ENCODE measurements at regions not wholly inside any gene's neighbourhood (a gene's known extent, or its start where the extent isn't known, plus 50 kb on each side); places are given as distances from the start of the nearest gene placed in this dataset.

DNA sequence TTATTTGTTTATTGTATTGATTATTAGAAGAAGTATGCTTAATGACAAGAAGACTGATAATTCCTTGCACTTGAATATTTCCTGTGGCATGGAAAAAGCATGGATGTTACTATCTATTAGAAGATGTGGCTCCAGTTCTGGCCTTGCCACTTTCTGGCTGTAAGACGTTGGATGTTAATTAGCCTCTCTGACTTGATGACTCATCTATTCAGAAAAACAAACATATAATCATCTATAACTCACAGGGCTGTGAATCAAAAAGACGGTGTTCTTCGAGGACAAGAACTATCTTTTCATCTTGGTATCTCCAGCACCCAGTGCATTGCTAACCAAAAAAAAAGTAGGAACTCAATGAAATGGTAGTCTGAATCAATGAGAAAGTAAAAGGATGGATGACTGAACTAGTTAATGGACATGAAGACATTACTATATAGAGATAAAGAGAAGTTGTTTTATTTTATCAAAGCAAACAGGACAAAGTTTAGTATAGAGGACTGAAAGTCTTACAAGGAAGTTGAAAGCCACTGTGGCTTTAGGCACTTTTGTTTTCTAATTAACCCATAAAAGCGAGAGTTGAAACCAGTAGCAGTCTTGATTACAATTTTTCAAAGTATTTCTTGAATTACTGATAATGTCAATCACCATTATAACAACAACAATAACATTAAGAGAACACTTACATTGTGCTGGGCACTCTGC is 145.3 kb downstream of the RND3 start:
- Histone ChIP-seq H3K36me3 (ENCODE audit: control insufficient read depth, insufficient read depth, low read length) (no peaks in the 10 kb centered on the region), H3K27me3 (ENCODE audit: control insufficient read depth, insufficient read depth, low read length) (no peaks in the 10 kb centered on the region), H3K4me3 (ENCODE audit: low read depth, low read length) (no peak overlapping the region)
- TF ChIP-seq, protein P1, sequence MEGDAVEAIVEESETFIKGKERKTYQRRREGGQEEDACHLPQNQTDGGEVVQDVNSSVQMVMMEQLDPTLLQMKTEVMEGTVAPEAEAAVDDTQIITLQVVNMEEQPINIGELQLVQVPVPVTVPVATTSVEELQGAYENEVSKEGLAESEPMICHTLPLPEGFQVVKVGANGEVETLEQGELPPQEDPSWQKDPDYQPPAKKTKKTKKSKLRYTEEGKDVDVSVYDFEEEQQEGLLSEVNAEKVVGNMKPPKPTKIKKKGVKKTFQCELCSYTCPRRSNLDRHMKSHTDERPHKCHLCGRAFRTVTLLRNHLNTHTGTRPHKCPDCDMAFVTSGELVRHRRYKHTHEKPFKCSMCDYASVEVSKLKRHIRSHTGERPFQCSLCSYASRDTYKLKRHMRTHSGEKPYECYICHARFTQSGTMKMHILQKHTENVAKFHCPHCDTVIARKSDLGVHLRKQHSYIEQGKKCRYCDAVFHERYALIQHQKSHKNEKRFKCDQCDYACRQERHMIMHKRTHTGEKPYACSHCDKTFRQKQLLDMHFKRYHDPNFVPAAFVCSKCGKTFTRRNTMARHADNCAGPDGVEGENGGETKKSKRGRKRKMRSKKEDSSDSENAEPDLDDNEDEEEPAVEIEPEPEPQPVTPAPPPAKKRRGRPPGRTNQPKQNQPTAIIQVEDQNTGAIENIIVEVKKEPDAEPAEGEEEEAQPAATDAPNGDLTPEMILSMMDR (IDR thresholded peaks at IDR 0.05; ENCODE audit: insufficient read depth, low read length, severe bottlenecking), result no peak
- peak; percentile 63 for DNase-seq (ENCODE audit: low read depth)
- FAIRE-seq, result no peak

DNA sequence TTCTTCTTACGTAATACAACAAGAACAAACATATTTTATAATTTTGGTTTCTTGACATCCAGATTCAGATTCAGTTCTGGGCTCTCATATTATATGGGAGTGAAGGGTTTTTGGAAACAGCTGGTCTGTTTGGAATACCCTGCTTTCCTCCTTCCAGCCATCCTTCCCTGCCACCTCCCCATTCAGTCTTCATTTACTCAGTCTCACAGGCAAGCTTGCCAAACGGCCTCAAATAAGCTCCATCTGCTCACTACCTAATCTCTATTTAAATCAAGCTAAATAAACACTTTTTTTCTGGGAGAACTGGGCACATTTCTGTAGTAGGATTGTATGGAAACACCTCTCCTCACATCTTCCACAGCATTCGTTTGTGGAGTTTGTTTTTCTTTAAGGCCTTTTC is 147.5 kb downstream of the RND3 start:
- H3K4me3 ChIP-seq (ENCODE audit: low read depth, low read length), result no peak overlapping the region
- no peaks in the 10 kb centered on the region for H3K36me3 ChIP-seq (ENCODE audit: control insufficient read depth, insufficient read depth, low read length)
- DNase-seq (ENCODE audit: low read depth) (no peak), FAIRE-seq (no peak)
- no peaks in the 10 kb centered on the region for H3K27me3 ChIP-seq (ENCODE audit: control insufficient read depth, insufficient read depth, low read length)
- TF ChIP-seq, protein P1 (IDR thresholded peaks at IDR 0.05; ENCODE audit: insufficient read depth, low read length, severe bottlenecking), result no peak

DNA sequence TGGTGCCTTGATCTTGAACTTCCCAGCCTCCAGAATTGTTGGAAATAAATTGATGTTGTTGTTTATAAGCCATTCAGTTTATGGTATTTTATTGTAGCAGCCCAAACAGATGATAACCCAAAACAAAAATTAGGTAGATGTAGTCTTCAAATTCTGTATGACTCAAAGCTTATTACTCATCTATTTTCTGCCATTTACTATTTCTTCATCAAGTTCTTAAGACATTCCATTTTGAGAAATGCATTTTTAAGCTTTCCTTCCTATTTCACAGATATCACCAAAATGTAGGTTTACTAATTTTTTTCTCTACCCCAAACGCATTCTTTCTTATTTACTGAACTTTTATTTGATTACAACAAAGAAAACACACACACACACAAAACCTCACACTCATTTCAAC is 148.2 kb downstream of the RND3 start:
- TF ChIP-seq, protein P1 (IDR thresholded peaks at IDR 0.05; ENCODE audit: insufficient read depth, low read length, severe bottlenecking), result no peak
- FAIRE-seq (no peak), DNase-seq (ENCODE audit: low read depth) (peak; percentile 66)
- H3K36me3 ChIP-seq (ENCODE audit: control insufficient read depth, insufficient read depth, low read length), result no peaks in the 10 kb centered on the region
- no peak overlapping the region for H3K4me3 ChIP-seq (ENCODE audit: low read depth, low read length)
- no peaks in the 10 kb centered on the region for H3K27me3 ChIP-seq (ENCODE audit: control insufficient read depth, insufficient read depth, low read length)

DNA sequence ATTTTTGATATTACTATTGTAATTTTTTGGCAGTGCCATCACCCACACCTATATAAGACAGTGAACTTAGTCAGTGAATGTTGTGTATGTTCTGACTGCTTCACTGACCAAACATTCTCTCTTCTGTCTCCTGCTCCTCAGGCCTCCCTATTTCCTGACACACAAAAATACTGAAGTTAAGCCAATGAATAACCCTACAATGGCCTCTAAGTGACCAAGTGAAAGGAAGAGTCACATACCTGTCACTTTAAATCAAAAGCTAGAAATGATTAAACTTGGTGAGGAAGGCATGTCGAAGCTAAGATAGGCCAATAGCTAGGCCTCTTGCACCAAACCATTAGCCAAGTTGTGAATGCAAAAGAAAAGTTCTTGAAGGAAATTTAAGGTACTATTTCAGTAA is 151.9 kb downstream of the RND3 start:
- DNase-seq (ENCODE audit: low read depth) (no peak), FAIRE-seq (no peak)
- TF ChIP-seq, protein P1 (IDR thresholded peaks at IDR 0.05; ENCODE audit: insufficient read depth, low read length, severe bottlenecking), result no peak
- no peaks in the 10 kb centered on the region for H3K27me3 ChIP-seq (ENCODE audit: control insufficient read depth, insufficient read depth, low read length)
- H3K36me3 ChIP-seq (ENCODE audit: control insufficient read depth, insufficient read depth, low read length), result no peaks in the 10 kb centered on the region
- H3K4me3 ChIP-seq (ENCODE audit: low read depth, low read length), result no peak overlapping the region

DNA sequence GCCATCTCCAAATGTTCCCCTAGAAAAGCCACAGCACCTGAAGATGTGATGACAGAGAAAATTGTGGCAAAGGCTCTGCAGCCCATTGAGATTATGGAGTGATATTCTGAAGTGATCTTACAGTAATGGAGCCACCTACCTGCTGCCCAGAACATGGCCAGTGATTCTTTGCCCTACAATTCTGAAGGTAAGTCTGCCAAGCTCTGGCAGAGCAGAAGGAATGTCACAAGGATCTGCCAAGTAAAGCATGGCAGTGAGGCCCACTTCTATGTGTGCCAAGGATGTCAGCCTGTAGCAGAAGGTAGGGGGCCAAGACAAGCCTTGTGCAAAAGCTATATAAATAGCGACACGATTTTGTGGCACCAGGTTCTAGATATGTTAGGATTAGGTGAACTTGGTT is 155.1 kb downstream of the RND3 start:
- FAIRE-seq (peak; percentile 18), DNase-seq (ENCODE audit: low read depth) (peak; percentile 10)
- TF ChIP-seq, protein P1 (IDR thresholded peaks at IDR 0.05; ENCODE audit: insufficient read depth, low read length, severe bottlenecking), result peak; percentile 20

More for the DNA sequence above, 155.1 kb downstream of the RND3 start:
- Histone ChIP-seq H3K36me3 (ENCODE audit: control insufficient read depth, insufficient read depth, low read length) (no peaks in the 10 kb centered on the region), H3K27me3 (ENCODE audit: control insufficient read depth, insufficient read depth, low read length) (no peaks in the 10 kb centered on the region), H3K4me3 (ENCODE audit: low read depth, low read length) (no peak overlapping the region)

Data from bronchial epithelial cell (primary cell).